B cell (primary cell): ENCODE measurements at regions not wholly inside any gene's neighbourhood (a gene's known extent, or its start where the extent isn't known, plus 50 kb on each side); places are given as distances from the start of the nearest gene placed in this dataset.

Experiments used
- CTCF ChIP-seq: fragments of 200-600 bp; IDR thresholded peaks from one replicate; pipeline ENCODE4 v1.8.0; 2022; ENCODE audit warnings: antibody characterized with exemption, mild to moderate bottlenecking
- EZH2 ChIP-seq: IDR thresholded peaks from 2 replicates; pipeline ENCODE4 v1.6.1; 2012; ENCODE audit warnings: borderline replicate concordance, low read depth, mild to moderate bottlenecking, moderate library complexity, low read length; ENCODE audit not compliant: insufficient read depth, poor library complexity, severe bottlenecking

- no peak for TF ChIP-seq EZH2
- no peak for TF ChIP-seq CTCF
These were observed 193.0 kb upstream of the GOLIM4 start for GRCh38 chr3:168288511-168289401.
